NCI-H128 (cell line): ENCODE measurements at regions not wholly inside any gene's neighbourhood (a gene's known extent, or its start where the extent isn't known, plus 50 kb on each side); places are given as distances from the start of the nearest gene placed in this dataset.

Experiments used
- DNase-seq: peaks from one replicate; lab custom pipeline; 2025; ENCODE audit not compliant: unreplicated experiment; lab: John Stamatoyannopoulos, UW

GRCh38 chr1:72568113-72568512, 285.8 kb upstream of the NEGR1 start:
- DNase-seq, result no peak

GRCh38 chr1:72567521-72567920, 285.2 kb upstream of the NEGR1 start:
- DNase-seq, result no peak

- no peak for DNase-seq
Measured at GRCh38 chr1:72564749-72565148, 282.4 kb upstream of the NEGR1 start.

- no peak for DNase-seq
Measured at GRCh38 chr1:72557446-72558049, 275.2 kb upstream of the NEGR1 start.

- no peak for DNase-seq
Measured at GRCh38 chr1:72547412-72547811, 265.1 kb upstream of the NEGR1 start.

- no peak for DNase-seq
Measured at GRCh38 chr1:72540674-72541073, 258.3 kb upstream of the NEGR1 start.

GRCh38 chr1:72535470-72535869, 253.1 kb upstream of the NEGR1 start:
- no peak for DNase-seq

- DNase-seq, result no peak
Measured at GRCh38 chr1:72530646-72531045, 248.3 kb upstream of the NEGR1 start.

- DNase-seq, result no peak
Measured at GRCh38 chr1:72526926-72527325, 244.6 kb upstream of the NEGR1 start.

- DNase-seq, result no peak
Measured at GRCh38 chr1:72524021-72524420, 241.7 kb upstream of the NEGR1 start.

GRCh38 chr1:72521659-72522058, 239.3 kb upstream of the NEGR1 start:
- DNase-seq, result no peak

- no peak for DNase-seq
Measured at GRCh38 chr1:72516826-72517225, 234.5 kb upstream of the NEGR1 start.

GRCh38 chr1:72516264-72516663, 233.9 kb upstream of the NEGR1 start:
- no peak for DNase-seq

GRCh38 chr1:72498371-72498770, 216.0 kb upstream of the NEGR1 start:
- no peak for DNase-seq

- no peak for DNase-seq
Measured at GRCh38 chr1:72489801-72490200, 207.5 kb upstream of the NEGR1 start.

GRCh38 chr1:72485801-72486200, 203.5 kb upstream of the NEGR1 start:
- DNase-seq, result no peak

- DNase-seq, result no peak
Measured at GRCh38 chr1:72483846-72484357, 201.6 kb upstream of the NEGR1 start.

GRCh38 chr1:72482736-72483413, 200.5 kb upstream of the NEGR1 start:
- no peak for DNase-seq

- DNase-seq, result no peak
Measured at GRCh38 chr1:72481420-72481970, 199.2 kb upstream of the NEGR1 start.

- no peak for DNase-seq
Measured at GRCh38 chr1:72466376-72466775, 184.0 kb upstream of the NEGR1 start.

GRCh38 chr1:72462186-72462905, 180.0 kb upstream of the NEGR1 start:
- DNase-seq, result no peak

GRCh38 chr1:72442262-72442661, 159.9 kb upstream of the NEGR1 start:
- DNase-seq, result no peak
